ENCODE measurements at regions not wholly inside any gene's neighbourhood (a gene's known extent, or its start where the extent isn't known, plus 50 kb on each side); places are given as distances from the start of the nearest gene placed in this dataset.
A peak's percentile ranks its signal among the peaks of the same experiment; 100 is the strongest.

- Histone ChIP-seq H3K36me3 (ENCODE audit: low read depth) (no peaks in the 10 kb centered on the region), H3K4me1 (ENCODE audit: low read depth) (no peaks in the 10 kb centered on the region), H3K4me3 (no peak overlapping the region), H3K9me3 (peaks cover 75% of the 10 kb centered on the region)
- ATAC-seq (no peak), DNase-seq (no peak)
- intact Hi-C loops (cut with DNase I, micrococcal nuclease) = no loop called here
- no peak for TF ChIP-seq CTCF (IDR thresholded peaks at IDR 0.05)
Measured at GRCh38 chr16:59892376-59892775, 1158.3 kb upstream of the GOT2 start.

- Histone ChIP-seq H3K4me1 (ENCODE audit: low read depth) (no peaks in the 10 kb centered on the region), H3K9me3 (peaks cover 52% of the 10 kb centered on the region), H3K36me3 (ENCODE audit: low read depth) (no peaks in the 10 kb centered on the region), H3K4me3 (no peak overlapping the region)
- no peak for TF ChIP-seq CTCF (IDR thresholded peaks at IDR 0.05)
- intact Hi-C loops (cut with DNase I, micrococcal nuclease) = no loop called here
- ATAC-seq (no peak), DNase-seq (no peak)
Measured at GRCh38 chr16:59887856-59888255, 1153.7 kb upstream of the GOT2 start.

GRCh38 chr16:59886021-59886420 lies 1151.9 kb upstream of the GOT2 start:
- no peak for TF ChIP-seq CTCF (IDR thresholded peaks at IDR 0.05)
- no peak overlapping the region for H3K4me3 ChIP-seq
- no peak for ATAC-seq
- intact Hi-C loops (cut with DNase I, micrococcal nuclease) = no loop called here
- H3K36me3 ChIP-seq (ENCODE audit: low read depth) = no peaks in the 10 kb centered on the region
- peaks cover 45% of the 10 kb centered on the region for H3K9me3 ChIP-seq
- no peaks in the 10 kb centered on the region for H3K4me1 ChIP-seq (ENCODE audit: low read depth)
- peak in 1 of 3 donors; percentile 5 for DNase-seq

- no peaks in the 10 kb centered on the region for H3K36me3 ChIP-seq (ENCODE audit: low read depth)
- no peak overlapping the region for H3K4me3 ChIP-seq
- ATAC-seq = no peak
- TF ChIP-seq CTCF (IDR thresholded peaks at IDR 0.05) = no peak
- H3K9me3 ChIP-seq = peaks cover 30% of the 10 kb centered on the region
- no peaks in the 10 kb centered on the region for H3K4me1 ChIP-seq (ENCODE audit: low read depth)
- intact Hi-C loops (cut with DNase I, micrococcal nuclease) = no loop called here
- DNase-seq = no peak
Measured at GRCh38 chr16:59881376-59881775, 1147.3 kb upstream of the GOT2 start.

- no peak overlapping the region for H3K4me3 ChIP-seq
- ATAC-seq = no peak
Measured at GRCh38 chr16:59880611-59881010, 1146.5 kb upstream of the GOT2 start.

More at GRCh38 chr16:59880611-59881010, 1146.5 kb upstream of the GOT2 start:
- Histone ChIP-seq H3K4me1 (ENCODE audit: low read depth) (no peaks in the 10 kb centered on the region), H3K36me3 (ENCODE audit: low read depth) (no peaks in the 10 kb centered on the region), H3K9me3 (peaks cover 31% of the 10 kb centered on the region)
- no peak for DNase-seq
- intact Hi-C loops (cut with DNase I, micrococcal nuclease) = no loop called here
- TF ChIP-seq CTCF (IDR thresholded peaks at IDR 0.05) = no peak

Measured in mucosa of descending colon (tissue), 3 donors.